ENCODE measurements at regions not wholly inside any gene's neighbourhood (a gene's known extent, or its start where the extent isn't known, plus 50 kb on each side); places are given as distances from the start of the nearest gene placed in this dataset.

GRCh38 chr14:25843481-25844470 is 754.1 kb downstream of the NOVA1 start:
- TF ChIP-seq CTCF (IDR thresholded peaks at IDR 0.05; ENCODE audit: low read depth, low read length), result no peak
- TF ChIP-seq EZH2phosphoT487 (IDR thresholded peaks at IDR 0.05; ENCODE audit: low read depth), result no peak
